GM19372 (cell line): ENCODE measurements at regions not wholly inside any gene's neighbourhood (a gene's known extent, or its start where the extent isn't known, plus 50 kb on each side); places are given as distances from the start of the nearest gene placed in this dataset.
A peak's percentile ranks its signal among the peaks of the same experiment; 100 is the strongest.

ENCODE experiments used
- ATAC-seq: cut with Tn5 transposase; IDR thresholded peaks from one replicate; pipeline ENCODE4 v1.9.1; 2021; ENCODE audit warnings: mild to moderate bottlenecking, low read depth, moderate library complexity; ENCODE audit not compliant: unreplicated experiment

- no peak for ATAC-seq
Observed at GRCh38 chr6:100186552-100186951, 192.5 kb upstream of the MCHR2 start.

- peak; percentile 71 for ATAC-seq
Observed at GRCh38 chr6:100185615-100186014, 191.6 kb upstream of the MCHR2 start.

- ATAC-seq: no peak
Observed at GRCh38 chr6:100184473-100184872, 190.4 kb upstream of the MCHR2 start.

GRCh38 chr6:100182313-100182712 lies 188.3 kb upstream of the MCHR2 start:
- ATAC-seq: no peak

- no peak for ATAC-seq
Observed at GRCh38 chr6:100181309-100181708, 187.3 kb upstream of the MCHR2 start.

- ATAC-seq: no peak
Observed at GRCh38 chr6:100179576-100179975, 185.6 kb upstream of the MCHR2 start.

GRCh38 chr6:100177956-100178355 lies 183.9 kb upstream of the MCHR2 start:
- no peak for ATAC-seq

GRCh38 chr6:100176951-100177710 lies 183.1 kb upstream of the MCHR2 start:
- no peak for ATAC-seq

- no peak for ATAC-seq
Observed at GRCh38 chr6:100176311-100176950, 182.4 kb upstream of the MCHR2 start.

- no peak for ATAC-seq
Observed at GRCh38 chr6:100175814-100176310, 181.8 kb upstream of the MCHR2 start.

- ATAC-seq: no peak
Observed at GRCh38 chr6:100173211-100173610, 179.2 kb upstream of the MCHR2 start.

- no peak for ATAC-seq
Observed at GRCh38 chr6:100172322-100172713, 178.3 kb upstream of the MCHR2 start.

GRCh38 chr6:100171533-100172321 lies 177.7 kb upstream of the MCHR2 start:
- ATAC-seq: peak; percentile 78

GRCh38 chr6:100168148-100168547 lies 174.1 kb upstream of the MCHR2 start:
- ATAC-seq: no peak

GRCh38 chr6:100167585-100167984 lies 173.6 kb upstream of the MCHR2 start:
- no peak for ATAC-seq

GRCh38 chr6:100166956-100167355 lies 172.9 kb upstream of the MCHR2 start:
- ATAC-seq: no peak

GRCh38 chr6:100165442-100165841 lies 171.4 kb upstream of the MCHR2 start:
- ATAC-seq: no peak

- no peak for ATAC-seq
Observed at GRCh38 chr6:100163035-100163434, 169.0 kb upstream of the MCHR2 start.

- no peak for ATAC-seq
Observed at GRCh38 chr6:100161782-100162365, 167.9 kb upstream of the MCHR2 start.

GRCh38 chr6:100160930-100161329 lies 166.9 kb upstream of the MCHR2 start:
- no peak for ATAC-seq

GRCh38 chr6:100155141-100155540 lies 161.1 kb upstream of the MCHR2 start:
- ATAC-seq: no peak
